Nephron (organoid): ENCODE measurements at regions not wholly inside any gene's neighbourhood (a gene's known extent, or its start where the extent isn't known, plus 50 kb on each side); places are given as distances from the start of the nearest gene placed in this dataset.

Experiments used
- H3K27ac Mint-ChIP-seq, 3 experiments: 2 replicates each; pipeline ENCODE4 v1.8.0; 2020; ENCODE audit warnings: mixed read lengths in 3 of 3, mild to moderate bottlenecking in 2 of 3, moderate library complexity in 1 of 3
- H3K27me3 Mint-ChIP-seq: 2 replicates; pipeline ENCODE4 v1.8.0; 2021; ENCODE audit warnings: low read depth, mild to moderate bottlenecking, moderate library complexity, mixed read lengths
- H3K36me3 Mint-ChIP-seq: 2 replicates; pipeline ENCODE4 v1.8.0; 2020; ENCODE audit warnings: low read depth, mixed read lengths
- H3K4me1 Mint-ChIP-seq: 2 replicates; pipeline ENCODE4 v1.8.0; 2020; ENCODE audit warnings: mixed read lengths
- H3K4me3 Mint-ChIP-seq, 3 experiments: 2 replicates each; pipeline ENCODE4 v1.8.0; 2020; ENCODE audit warnings: mild to moderate bottlenecking in 3 of 3, mixed read lengths in 3 of 3, moderate library complexity in 2 of 3
- H3K9me3 Mint-ChIP-seq: 2 replicates; pipeline ENCODE4 v1.8.0; 2020; ENCODE audit warnings: mixed read lengths
- TF ChIP-seq, protein P1 (sequence below), 3 experiments: fragments of 200-600 bp; sonication (generic); IDR thresholded peaks; one replicate each; pipeline ENCODE4 v1.5.0; 2021; ENCODE audit warnings: antibody characterized with exemption in 3 of 3; ENCODE audit not compliant: unreplicated experiment in 3 of 3

GRCh38 chr9:515665-516064 is 301.0 kb downstream of the DOCK8 start:
- H3K9me3 Mint-ChIP-seq = peaks cover 8% of the 10 kb centered on the region
- H3K4me3 Mint-ChIP-seq = no peak overlapping the region
- peak overlapping the region in 1 of 3 experiments; percentile 29 for H3K27ac Mint-ChIP-seq
- peaks cover 13% of the 10 kb centered on the region for H3K36me3 Mint-ChIP-seq
- H3K4me1 Mint-ChIP-seq = peaks cover 23% of the 10 kb centered on the region
- TF ChIP-seq, protein P1, sequence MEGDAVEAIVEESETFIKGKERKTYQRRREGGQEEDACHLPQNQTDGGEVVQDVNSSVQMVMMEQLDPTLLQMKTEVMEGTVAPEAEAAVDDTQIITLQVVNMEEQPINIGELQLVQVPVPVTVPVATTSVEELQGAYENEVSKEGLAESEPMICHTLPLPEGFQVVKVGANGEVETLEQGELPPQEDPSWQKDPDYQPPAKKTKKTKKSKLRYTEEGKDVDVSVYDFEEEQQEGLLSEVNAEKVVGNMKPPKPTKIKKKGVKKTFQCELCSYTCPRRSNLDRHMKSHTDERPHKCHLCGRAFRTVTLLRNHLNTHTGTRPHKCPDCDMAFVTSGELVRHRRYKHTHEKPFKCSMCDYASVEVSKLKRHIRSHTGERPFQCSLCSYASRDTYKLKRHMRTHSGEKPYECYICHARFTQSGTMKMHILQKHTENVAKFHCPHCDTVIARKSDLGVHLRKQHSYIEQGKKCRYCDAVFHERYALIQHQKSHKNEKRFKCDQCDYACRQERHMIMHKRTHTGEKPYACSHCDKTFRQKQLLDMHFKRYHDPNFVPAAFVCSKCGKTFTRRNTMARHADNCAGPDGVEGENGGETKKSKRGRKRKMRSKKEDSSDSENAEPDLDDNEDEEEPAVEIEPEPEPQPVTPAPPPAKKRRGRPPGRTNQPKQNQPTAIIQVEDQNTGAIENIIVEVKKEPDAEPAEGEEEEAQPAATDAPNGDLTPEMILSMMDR (IDR thresholded peaks at IDR 0.05; ENCODE audit: unreplicated experiment in 3 of 3) = no peak
- H3K27me3 Mint-ChIP-seq = peaks cover 3% of the 10 kb centered on the region

GRCh38 chr9:517993-518392 is 303.3 kb downstream of the DOCK8 start:
- TF ChIP-seq, protein P1 (IDR thresholded peaks at IDR 0.05; ENCODE audit: unreplicated experiment in 3 of 3) = no peak
- no peak overlapping the region for H3K4me3 Mint-ChIP-seq
- H3K9me3 Mint-ChIP-seq = peaks cover 8% of the 10 kb centered on the region
- H3K27me3 Mint-ChIP-seq = no peaks in the 10 kb centered on the region
- H3K36me3 Mint-ChIP-seq = peaks cover 7% of the 10 kb centered on the region
- H3K4me1 Mint-ChIP-seq = peaks cover 30% of the 10 kb centered on the region
- H3K27ac Mint-ChIP-seq = peak overlapping the region in 1 of 3 experiments; percentile 5

GRCh38 chr9:518540-518939 is 303.9 kb downstream of the DOCK8 start:
- Mint-ChIP-seq H3K9me3 (peaks cover 7% of the 10 kb centered on the region), H3K4me3 (no peak overlapping the region), H3K27me3 (no peaks in the 10 kb centered on the region), H3K4me1 (peaks cover 30% of the 10 kb centered on the region), H3K27ac (peak overlapping the region in 1 of 3 experiments; percentile 5), H3K36me3 (peaks cover 7% of the 10 kb centered on the region)
- TF ChIP-seq, protein P1 (IDR thresholded peaks at IDR 0.05; ENCODE audit: unreplicated experiment in 3 of 3) = no peak

DNA sequence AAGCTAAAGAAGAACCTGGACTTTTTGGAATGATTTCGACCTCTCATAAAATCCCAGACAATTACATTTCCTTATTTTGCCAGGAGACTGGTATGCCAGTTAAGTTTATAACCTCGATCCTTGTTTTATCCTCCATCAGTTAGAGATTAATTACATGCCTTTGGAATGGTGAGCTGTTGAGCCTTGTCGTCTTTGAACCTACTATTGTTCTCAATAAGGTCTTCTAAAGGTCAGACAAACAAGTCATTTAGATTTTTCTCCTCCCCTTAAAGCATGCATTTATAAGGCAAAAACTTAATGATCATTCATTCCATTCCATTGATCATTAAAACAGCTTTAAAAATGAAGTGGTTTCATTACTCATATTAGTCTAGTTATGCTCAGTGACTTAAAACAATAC is 304.9 kb downstream of the DOCK8 start:
- Mint-ChIP-seq H3K4me1 (peaks cover 30% of the 10 kb centered on the region), H3K27ac (peak overlapping the region; percentile 15 to 39 (median 19)), H3K9me3 (peaks cover 2% of the 10 kb centered on the region), H3K4me3 (no peak overlapping the region), H3K36me3 (peaks cover 3% of the 10 kb centered on the region), H3K27me3 (no peaks in the 10 kb centered on the region)
- TF ChIP-seq, protein P1 (IDR thresholded peaks at IDR 0.05; ENCODE audit: unreplicated experiment in 3 of 3) = no peak

DNA sequence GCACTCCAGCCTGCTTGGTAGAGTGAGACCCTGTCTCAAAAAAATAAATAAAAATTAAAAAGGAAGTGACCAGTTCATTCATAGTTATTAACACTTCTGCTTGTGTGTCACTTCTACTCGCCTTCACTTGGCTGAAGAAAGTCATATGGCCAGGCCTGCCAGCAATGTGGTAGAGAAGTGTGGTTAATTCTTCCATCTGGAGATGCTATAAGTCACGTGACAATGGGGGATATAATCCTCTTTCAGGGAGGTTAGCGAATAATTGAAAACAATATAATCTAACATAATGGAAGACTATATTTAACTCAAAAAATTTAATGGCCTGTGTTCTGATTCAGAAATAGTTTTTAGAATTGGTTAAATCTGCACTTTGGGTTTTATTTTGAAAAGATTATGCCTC is 305.6 kb downstream of the DOCK8 start:
- Mint-ChIP-seq H3K36me3 (no peaks in the 10 kb centered on the region), H3K4me1 (peaks cover 30% of the 10 kb centered on the region), H3K27ac (peak overlapping the region in 2 of 3 experiments; percentile 12 to 26), H3K9me3 (no peaks in the 10 kb centered on the region), H3K4me3 (no peak overlapping the region), H3K27me3 (no peaks in the 10 kb centered on the region)
- TF ChIP-seq, protein P1 (IDR thresholded peaks at IDR 0.05; ENCODE audit: unreplicated experiment in 3 of 3) = no peak

DNA sequence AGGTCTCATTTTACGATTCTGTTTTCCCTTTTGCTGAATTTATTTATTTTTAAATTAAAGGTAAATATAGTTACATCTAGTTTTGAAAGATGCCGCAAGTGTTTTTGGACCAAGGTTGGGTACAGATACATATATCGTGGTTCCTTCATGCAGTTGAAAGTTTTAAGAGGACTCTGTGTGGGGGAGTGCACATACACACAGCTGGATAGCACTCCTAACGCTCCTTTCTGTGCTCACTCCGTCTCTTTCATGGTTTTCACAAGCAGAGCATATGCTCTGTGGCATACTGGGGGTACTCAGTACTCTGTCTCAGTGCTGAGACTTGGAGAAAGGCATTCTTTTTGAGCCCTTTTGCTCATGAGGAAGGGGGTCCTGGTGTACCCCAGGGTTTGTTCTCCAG is 307.5 kb downstream of the DOCK8 start:
- H3K27ac Mint-ChIP-seq = no peak overlapping the region
- no peaks in the 10 kb centered on the region for H3K27me3 Mint-ChIP-seq
- H3K9me3 Mint-ChIP-seq = no peaks in the 10 kb centered on the region
- H3K36me3 Mint-ChIP-seq = no peaks in the 10 kb centered on the region
- TF ChIP-seq, protein P1 (IDR thresholded peaks at IDR 0.05; ENCODE audit: unreplicated experiment in 3 of 3) = no peak
- H3K4me3 Mint-ChIP-seq = no peak overlapping the region
- peaks cover 19% of the 10 kb centered on the region for H3K4me1 Mint-ChIP-seq
